ENCODE measurements at regions not wholly inside any gene's neighbourhood (a gene's known extent, or its start where the extent isn't known, plus 50 kb on each side); places are given as distances from the start of the nearest gene placed in this dataset.
A peak's percentile ranks its signal among the peaks of the same experiment; 100 is the strongest.

DNA sequence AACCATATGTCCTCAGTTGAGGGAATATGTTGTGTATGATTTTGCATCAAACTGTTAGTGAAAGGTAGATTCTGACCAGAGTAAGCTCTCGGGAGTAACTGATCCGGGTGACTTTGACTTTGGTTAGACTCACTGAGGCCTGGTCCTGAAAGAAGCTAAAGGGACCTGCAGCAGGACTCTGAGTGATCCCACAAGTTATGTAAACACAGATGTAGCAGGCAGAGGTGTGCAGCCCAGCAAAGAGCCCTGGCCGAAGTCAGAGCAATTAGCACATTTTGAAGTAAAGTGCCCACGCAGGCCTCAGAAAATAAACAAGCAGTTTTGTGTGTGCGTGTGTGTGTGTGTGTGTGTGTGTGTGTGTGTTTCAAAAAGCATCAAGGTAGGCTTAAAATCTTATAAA lies 245.6 kb upstream of the FERD3L start:
- POLR2A ChIA-PET (ENCODE audit: low non-redundant PET), result no interaction called here
- CTCF ChIA-PET, result interaction anchor here (0.7 kb wide), 1 partner anchor 101 kb away, joined by 3 read pairs; no protein-coding TSS in a partner anchor
- no peak for DNase-seq (ENCODE audit: low spot score)
- TF ChIP-seq, protein P1, sequence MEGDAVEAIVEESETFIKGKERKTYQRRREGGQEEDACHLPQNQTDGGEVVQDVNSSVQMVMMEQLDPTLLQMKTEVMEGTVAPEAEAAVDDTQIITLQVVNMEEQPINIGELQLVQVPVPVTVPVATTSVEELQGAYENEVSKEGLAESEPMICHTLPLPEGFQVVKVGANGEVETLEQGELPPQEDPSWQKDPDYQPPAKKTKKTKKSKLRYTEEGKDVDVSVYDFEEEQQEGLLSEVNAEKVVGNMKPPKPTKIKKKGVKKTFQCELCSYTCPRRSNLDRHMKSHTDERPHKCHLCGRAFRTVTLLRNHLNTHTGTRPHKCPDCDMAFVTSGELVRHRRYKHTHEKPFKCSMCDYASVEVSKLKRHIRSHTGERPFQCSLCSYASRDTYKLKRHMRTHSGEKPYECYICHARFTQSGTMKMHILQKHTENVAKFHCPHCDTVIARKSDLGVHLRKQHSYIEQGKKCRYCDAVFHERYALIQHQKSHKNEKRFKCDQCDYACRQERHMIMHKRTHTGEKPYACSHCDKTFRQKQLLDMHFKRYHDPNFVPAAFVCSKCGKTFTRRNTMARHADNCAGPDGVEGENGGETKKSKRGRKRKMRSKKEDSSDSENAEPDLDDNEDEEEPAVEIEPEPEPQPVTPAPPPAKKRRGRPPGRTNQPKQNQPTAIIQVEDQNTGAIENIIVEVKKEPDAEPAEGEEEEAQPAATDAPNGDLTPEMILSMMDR (conservative IDR thresholded peaks at IDR 0.05; ENCODE audit: low read depth), result no peak
- no peak overlapping the region for H3K27ac ChIP-seq

DNA sequence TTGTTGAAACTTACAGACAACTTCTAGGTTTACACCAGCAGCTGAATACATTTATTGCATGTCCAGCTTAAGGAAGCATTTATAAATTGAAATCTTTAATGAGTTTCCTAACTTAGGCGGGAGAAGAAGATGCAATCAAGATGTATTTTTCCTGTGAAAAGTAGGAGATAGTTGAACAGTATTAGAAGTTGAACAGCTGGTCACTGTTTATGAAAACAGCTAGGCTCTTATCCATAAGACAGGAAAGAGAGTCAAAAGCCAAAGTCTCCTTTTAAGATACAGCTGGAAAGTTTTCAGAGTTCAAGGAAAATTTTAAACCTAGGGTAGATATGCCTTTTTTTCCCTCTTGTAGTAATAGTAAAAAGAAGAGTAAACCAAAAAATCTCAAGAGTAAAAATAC lies 236.1 kb upstream of the FERD3L start:
- DNase-seq (ENCODE audit: low spot score), result no peak
- CTCF ChIA-PET, result no interaction called here
- POLR2A ChIA-PET (ENCODE audit: low non-redundant PET), result no interaction called here
- H3K27ac ChIP-seq, result no peak overlapping the region
- TF ChIP-seq, protein P1 (conservative IDR thresholded peaks at IDR 0.05; ENCODE audit: low read depth), result no peak

GRCh38 chr7:19378345-19378714 lies 233.1 kb upstream of the FERD3L start:
- no peak overlapping the region for H3K27ac ChIP-seq
- TF ChIP-seq, protein P1 (conservative IDR thresholded peaks at IDR 0.05; ENCODE audit: low read depth), result no peak
- ChIA-PET CTCF (no interaction called here), POLR2A (ENCODE audit: low non-redundant PET) (no interaction called here)
- no peak for DNase-seq (ENCODE audit: low spot score)

DNA sequence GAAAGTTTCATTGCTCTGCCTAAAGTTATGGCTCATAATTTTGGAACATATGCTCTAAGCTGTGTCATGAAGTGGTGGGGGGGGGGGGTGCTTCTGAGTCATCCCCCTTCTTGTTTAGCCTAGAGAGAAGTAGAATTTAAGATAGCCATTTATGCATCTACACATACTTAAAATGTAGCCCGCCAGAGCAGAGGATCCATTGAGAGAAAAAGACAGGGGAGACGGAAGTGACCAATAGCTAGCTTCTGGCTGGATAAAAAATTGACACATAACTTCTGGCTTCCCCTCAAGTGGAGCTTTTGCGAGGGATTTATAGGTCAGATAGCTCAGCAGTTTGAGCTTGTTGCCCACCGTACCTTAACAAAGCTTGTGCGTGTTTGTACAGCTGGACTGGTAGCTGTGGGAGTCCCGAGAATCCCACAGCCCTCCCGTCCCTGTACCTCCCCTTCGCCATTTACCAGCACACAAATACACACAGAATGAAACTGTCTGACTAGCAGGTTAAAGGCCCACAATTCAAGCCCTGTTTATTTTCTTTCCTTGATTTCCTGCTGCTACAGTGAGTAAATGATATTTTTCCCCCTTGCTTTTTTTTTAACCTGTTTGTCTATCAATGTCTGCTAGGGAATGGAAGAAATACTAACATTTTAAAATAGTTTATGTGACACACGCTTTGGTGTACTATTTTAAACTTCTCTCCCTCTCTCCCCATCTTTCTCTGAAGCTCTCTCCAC lies 232.6 kb upstream of the FERD3L start:
- TF ChIP-seq, protein P1 (conservative IDR thresholded peaks at IDR 0.05; ENCODE audit: low read depth), result no peak
- POLR2A ChIA-PET (ENCODE audit: low non-redundant PET), result no interaction called here
- peak; percentile 49 for DNase-seq (ENCODE audit: low spot score)
- CTCF ChIA-PET, result no interaction called here
- no peak overlapping the region for H3K27ac ChIP-seq

GRCh38 chr7:19376538-19376937 lies 231.3 kb upstream of the FERD3L start:
- ChIA-PET CTCF (interaction anchor here (0.6 kb wide), 1 partner anchor 218 kb away, joined by 6 read pairs; no protein-coding TSS in a partner anchor), POLR2A (ENCODE audit: low non-redundant PET) (no interaction called here)
- no peak for DNase-seq (ENCODE audit: low spot score)
- TF ChIP-seq, protein P1 (conservative IDR thresholded peaks at IDR 0.05; ENCODE audit: low read depth), result no peak
- H3K27ac ChIP-seq, result no peak overlapping the region

GRCh38 chr7:19375976-19376375 lies 230.8 kb upstream of the FERD3L start:
- no peak overlapping the region for H3K27ac ChIP-seq
- CTCF ChIA-PET, result interaction anchor here (0.6 kb wide), 1 partner anchor 219 kb away, joined by 6 read pairs; no protein-coding TSS in a partner anchor
- POLR2A ChIA-PET (ENCODE audit: low non-redundant PET), result no interaction called here
- TF ChIP-seq, protein P1 (conservative IDR thresholded peaks at IDR 0.05; ENCODE audit: low read depth), result no peak
- DNase-seq (ENCODE audit: low spot score), result no peak

Measured in RWPE1 (cell line).